Lower lobe of right lung (tissue), 2 donors: ENCODE measurements at regions not wholly inside any gene's neighbourhood (a gene's known extent, or its start where the extent isn't known, plus 50 kb on each side); places are given as distances from the start of the nearest gene placed in this dataset.

ENCODE experiments used
- ATAC-seq, 2 donors: fragments of 200-7000 bp; cut with Tn5 transposase; one replicate each; pipeline ENCODE4 v1.9.1; 2020 to 2022; ENCODE audit warnings: mild to moderate bottlenecking in 2 of 2, moderate library complexity in 2 of 2
- DNase-seq: peaks from one replicate; pipeline ENCODE4 v3.0.0-alpha.2; 2020
- H3K27ac ChIP-seq: fragments of 200-600 bp; one replicate; pipeline ENCODE4 v1.8.0; 2022
- H3K27me3 ChIP-seq: fragments of 200-600 bp; one replicate; pipeline ENCODE4 v1.8.0; 2022; ENCODE audit warnings: low read depth
- H3K36me3 ChIP-seq: fragments of 200-600 bp; one replicate; pipeline ENCODE4 v1.8.0; 2022; ENCODE audit warnings: mild to moderate bottlenecking
- H3K4me1 ChIP-seq: fragments of 200-600 bp; one replicate; pipeline ENCODE4 v1.8.0; 2022
- H3K4me3 ChIP-seq: fragments of 200-600 bp; one replicate; pipeline ENCODE4 v1.8.0; 2022; ENCODE audit warnings: mild to moderate bottlenecking
- H3K9me3 ChIP-seq: fragments of 200-600 bp; one replicate; pipeline ENCODE4 v1.8.0; 2022
- intact Hi-C: fragments of 100-400 bp; cut with DNase I; formaldehyde crosslinking; loops from one replicate; pipeline ENCODE4 v1.11.0; 2022
- TF ChIP-seq, protein P1 (sequence below): fragments of 200-600 bp; IDR thresholded peaks from one replicate; pipeline ENCODE4 v1.8.0; 2022; ENCODE audit warnings: antibody characterized with exemption, mild to moderate bottlenecking
- donor health status: DM: no; HTN: yes; CAD: no; lungs with severe emphysema.

DNA sequence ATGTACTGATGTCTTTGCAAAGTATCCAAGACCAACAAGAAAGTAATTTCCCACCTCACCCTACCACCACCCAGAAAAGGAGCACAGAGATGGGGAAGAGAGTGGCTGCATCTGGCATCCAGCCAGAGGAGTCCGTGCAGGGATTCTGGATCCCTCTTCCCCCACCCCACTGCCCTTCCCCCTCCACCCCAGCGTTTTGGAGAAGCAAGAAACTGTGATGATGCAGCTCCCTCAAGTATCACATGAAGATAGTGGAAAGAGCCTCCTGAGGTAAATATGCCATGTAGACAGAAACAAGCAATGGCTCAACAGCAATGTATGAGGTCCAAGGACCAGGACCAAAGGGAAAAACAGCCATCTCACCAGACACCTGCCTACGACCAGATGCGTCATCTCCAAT, 153.8 kb downstream of the DEPDC1B start:
- DNase-seq (no peak), ATAC-seq (no peak)
- intact Hi-C loops: no loop called here

DNA sequence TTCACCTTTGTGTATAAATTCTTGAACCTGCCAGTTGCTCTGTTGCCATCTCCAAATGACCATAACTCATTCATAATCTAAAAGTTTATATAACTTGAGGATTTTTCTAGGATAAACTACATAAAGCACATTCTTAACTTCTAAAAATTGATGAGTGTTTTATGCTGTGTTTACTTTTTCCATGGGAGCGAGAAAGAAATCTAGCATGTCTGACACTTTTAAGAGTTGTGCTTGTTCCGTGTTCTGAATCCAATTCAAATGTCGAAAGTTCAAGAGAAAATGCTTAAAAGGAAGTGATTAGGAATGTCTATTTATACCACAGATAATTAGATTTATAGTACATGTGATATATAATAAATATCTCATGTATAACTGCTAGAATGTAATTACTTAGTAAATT, 154.4 kb downstream of the DEPDC1B start:
- H3K27me3 ChIP-seq: no peaks in the 10 kb centered on the region
- H3K9me3 ChIP-seq: no peaks in the 10 kb centered on the region
- H3K36me3 ChIP-seq: no peaks in the 10 kb centered on the region
- ATAC-seq: no peak
- H3K4me3 ChIP-seq: no peak overlapping the region
- H3K27ac ChIP-seq: no peak overlapping the region
- no peaks in the 10 kb centered on the region for H3K4me1 ChIP-seq
- no peak for DNase-seq
- intact Hi-C loops: no loop called here
- TF ChIP-seq, protein P1, sequence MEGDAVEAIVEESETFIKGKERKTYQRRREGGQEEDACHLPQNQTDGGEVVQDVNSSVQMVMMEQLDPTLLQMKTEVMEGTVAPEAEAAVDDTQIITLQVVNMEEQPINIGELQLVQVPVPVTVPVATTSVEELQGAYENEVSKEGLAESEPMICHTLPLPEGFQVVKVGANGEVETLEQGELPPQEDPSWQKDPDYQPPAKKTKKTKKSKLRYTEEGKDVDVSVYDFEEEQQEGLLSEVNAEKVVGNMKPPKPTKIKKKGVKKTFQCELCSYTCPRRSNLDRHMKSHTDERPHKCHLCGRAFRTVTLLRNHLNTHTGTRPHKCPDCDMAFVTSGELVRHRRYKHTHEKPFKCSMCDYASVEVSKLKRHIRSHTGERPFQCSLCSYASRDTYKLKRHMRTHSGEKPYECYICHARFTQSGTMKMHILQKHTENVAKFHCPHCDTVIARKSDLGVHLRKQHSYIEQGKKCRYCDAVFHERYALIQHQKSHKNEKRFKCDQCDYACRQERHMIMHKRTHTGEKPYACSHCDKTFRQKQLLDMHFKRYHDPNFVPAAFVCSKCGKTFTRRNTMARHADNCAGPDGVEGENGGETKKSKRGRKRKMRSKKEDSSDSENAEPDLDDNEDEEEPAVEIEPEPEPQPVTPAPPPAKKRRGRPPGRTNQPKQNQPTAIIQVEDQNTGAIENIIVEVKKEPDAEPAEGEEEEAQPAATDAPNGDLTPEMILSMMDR: no peak

More for the DNA sequence above, 153.8 kb downstream of the DEPDC1B start:
- no peaks in the 10 kb centered on the region for H3K36me3 ChIP-seq
- H3K9me3 ChIP-seq: no peaks in the 10 kb centered on the region
- H3K4me3 ChIP-seq: no peak overlapping the region
- no peak overlapping the region for H3K27ac ChIP-seq
- H3K4me1 ChIP-seq: no peaks in the 10 kb centered on the region
- H3K27me3 ChIP-seq: no peaks in the 10 kb centered on the region
- TF ChIP-seq, protein P1: no peak

DNA sequence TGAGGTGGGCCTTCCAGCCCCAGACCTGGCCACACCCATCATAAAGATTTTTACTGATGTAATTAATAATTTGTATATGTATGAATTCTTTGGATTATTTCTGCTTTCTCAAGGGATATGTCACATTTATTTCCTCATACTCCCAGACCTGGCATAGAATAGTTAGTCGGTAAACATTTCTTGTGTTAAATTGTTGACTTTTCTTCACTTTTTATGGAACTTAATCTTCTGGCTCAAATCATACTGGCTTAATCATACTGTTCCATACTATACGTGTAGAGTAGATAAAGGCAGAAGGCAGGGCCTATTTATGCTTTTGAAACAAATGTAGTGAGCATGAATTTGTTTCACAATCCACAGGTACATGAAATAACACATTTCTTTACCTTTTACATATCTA, 155.8 kb downstream of the DEPDC1B start:
- H3K27ac ChIP-seq: no peak overlapping the region
- H3K36me3 ChIP-seq: no peaks in the 10 kb centered on the region
- no peak for ATAC-seq

DNA sequence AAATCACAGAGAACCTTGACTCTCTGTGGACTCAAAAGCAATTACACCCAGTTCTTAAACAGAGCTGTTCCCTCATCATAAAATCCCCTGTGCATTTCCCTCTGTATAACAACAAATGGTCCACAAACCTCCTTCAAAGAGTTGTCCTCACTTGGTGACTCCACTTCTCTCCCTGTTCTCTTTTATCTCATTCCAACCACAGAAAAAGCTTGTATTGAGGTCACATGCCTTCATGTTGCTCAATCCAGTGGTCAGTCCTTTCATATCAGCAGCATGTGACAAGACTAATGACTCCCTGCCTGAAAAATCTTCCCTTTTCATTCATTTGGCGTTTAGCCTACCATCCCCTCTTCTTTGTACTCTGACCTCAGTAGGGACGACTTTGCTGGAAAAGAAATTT, 158.0 kb downstream of the DEPDC1B start:
- intact Hi-C loops: no loop called here
- TF ChIP-seq, protein P1: no peak
- H3K4me3 ChIP-seq: no peak overlapping the region
- no peaks in the 10 kb centered on the region for H3K27me3 ChIP-seq
- peaks cover 4% of the 10 kb centered on the region for H3K4me1 ChIP-seq
- H3K9me3 ChIP-seq: no peaks in the 10 kb centered on the region
- ATAC-seq (peak in 1 of 2 donors; percentile 21), DNase-seq (no peak)
- H3K36me3 ChIP-seq: no peaks in the 10 kb centered on the region
- no peak overlapping the region for H3K27ac ChIP-seq

More for the DNA sequence above, 155.8 kb downstream of the DEPDC1B start:
- Histone ChIP-seq H3K9me3 (no peaks in the 10 kb centered on the region), H3K27me3 (no peaks in the 10 kb centered on the region), H3K4me1 (peaks cover 4% of the 10 kb centered on the region), H3K4me3 (no peak overlapping the region)
- TF ChIP-seq, protein P1: no peak
- intact Hi-C loops: no loop called here
- DNase-seq: no peak

DNA sequence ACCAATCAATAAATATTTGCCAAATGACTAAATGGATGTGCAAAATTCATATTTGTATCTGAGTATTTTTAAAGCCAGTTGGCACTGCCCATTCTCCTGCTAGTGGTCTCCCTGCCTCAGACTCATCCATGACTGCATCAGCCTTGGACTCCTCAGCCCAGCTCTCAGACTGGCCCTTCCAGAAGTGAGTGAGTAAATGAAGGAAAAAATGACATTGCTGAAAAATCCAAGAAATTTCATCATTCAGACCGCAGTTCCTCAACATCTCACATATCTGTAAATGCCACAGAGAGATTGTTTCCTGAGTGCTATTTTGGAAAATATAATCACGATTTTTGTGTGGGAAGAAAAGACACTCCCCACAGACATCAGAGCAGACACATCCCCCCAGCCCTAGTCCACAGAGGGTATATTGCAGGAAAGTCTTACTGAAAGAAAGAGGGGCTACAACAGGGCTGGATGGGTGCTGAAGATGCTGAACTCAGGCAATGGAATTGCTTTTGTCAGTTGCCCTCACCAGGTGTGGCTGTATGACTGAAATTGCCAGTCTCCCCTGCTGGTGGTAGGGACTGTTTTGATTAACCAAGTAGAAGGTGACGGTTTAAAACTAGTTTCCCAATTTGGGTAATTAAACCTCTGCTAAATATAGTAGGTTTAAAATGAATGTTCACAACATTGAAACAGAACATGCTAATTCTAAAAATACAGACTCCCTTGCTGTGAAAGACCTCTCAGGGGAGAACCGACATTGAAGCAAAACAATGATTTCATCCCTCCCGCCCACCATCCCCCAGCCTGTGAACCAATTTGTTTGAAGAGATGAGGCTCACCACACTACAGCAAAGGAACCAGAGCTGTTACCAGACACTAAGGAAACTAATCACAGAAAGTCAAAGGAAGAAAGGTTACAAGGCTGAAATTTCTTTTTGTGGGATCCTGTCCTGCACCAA, 158.8 kb downstream of the DEPDC1B start:
- H3K36me3 ChIP-seq: no peaks in the 10 kb centered on the region
- DNase-seq (no peak), ATAC-seq (no peak)
- H3K9me3 ChIP-seq: no peaks in the 10 kb centered on the region
- no peaks in the 10 kb centered on the region for H3K27me3 ChIP-seq
- no peak overlapping the region for H3K4me3 ChIP-seq
- TF ChIP-seq, protein P1: no peak
- intact Hi-C loops: no loop called here
- H3K4me1 ChIP-seq: peaks cover 4% of the 10 kb centered on the region
- no peak overlapping the region for H3K27ac ChIP-seq
